NCI-H2107 treated with DMSO at 0.1 percent for 48 hours (cell line): ENCODE measurements at regions not wholly inside any gene's neighbourhood (a gene's known extent, or its start where the extent isn't known, plus 50 kb on each side); places are given as distances from the start of the nearest gene placed in this dataset.
"Not testable (repeated sequence)": the region's sequence is repeated elsewhere in the genome, so short reads cannot be mapped to it uniquely, and the experiment has no call there.

Source experiments
- DNase-seq: peaks from one replicate; lab custom pipeline; 2025; ENCODE audit not compliant: unreplicated experiment; lab: John Stamatoyannopoulos, UW

GRCh38 chr13:97856304-97856675 is 97.2 kb upstream of the IPO5 start:
- no peak for DNase-seq

GRCh38 chr13:97858161-97858560 is 95.3 kb upstream of the IPO5 start:
- no peak for DNase-seq

- DNase-seq, result no peak
Observed at GRCh38 chr13:97866346-97866745, 87.1 kb upstream of the IPO5 start.

- no peak for DNase-seq
Observed at GRCh38 chr13:97866751-97867150, 86.7 kb upstream of the IPO5 start.

GRCh38 chr13:97873398-97873797 is 80.1 kb upstream of the IPO5 start:
- no peak for DNase-seq

- no peak for DNase-seq
Observed at GRCh38 chr13:97875218-97875617, 78.3 kb upstream of the IPO5 start.

- no peak for DNase-seq
Observed at GRCh38 chr13:97875911-97876310, 77.6 kb upstream of the IPO5 start.

GRCh38 chr13:97878431-97879375 is 74.8 kb upstream of the IPO5 start:
- DNase-seq, result peak; percentile 44

GRCh38 chr13:97879646-97880310 is 73.7 kb upstream of the IPO5 start:
- DNase-seq, result no peak

GRCh38 chr13:97880311-97880675 is 73.2 kb upstream of the IPO5 start:
- DNase-seq, result no peak

- no peak for DNase-seq
Observed at GRCh38 chr13:97881556-97881955, 71.9 kb upstream of the IPO5 start.

GRCh38 chr13:97883396-97883795 is 70.1 kb upstream of the IPO5 start:
- DNase-seq, result no peak

GRCh38 chr13:97884707-97885468 is 68.6 kb upstream of the IPO5 start:
- no peak for DNase-seq

GRCh38 chr13:97885641-97886040 is 67.8 kb upstream of the IPO5 start:
- DNase-seq, result no peak

- no peak for DNase-seq
Observed at GRCh38 chr13:97889803-97890202, 63.7 kb upstream of the IPO5 start.

- DNase-seq, result no peak
Observed at GRCh38 chr13:97890573-97890972, 62.9 kb upstream of the IPO5 start.

- DNase-seq, result not testable (repeated sequence)
Observed at GRCh38 chr13:97891964-97892363, 61.5 kb upstream of the IPO5 start.

GRCh38 chr13:97892717-97893116 is 60.8 kb upstream of the IPO5 start:
- no peak for DNase-seq

GRCh38 chr13:97895383-97895782 is 58.1 kb upstream of the IPO5 start:
- no peak for DNase-seq

- no peak for DNase-seq
Observed at GRCh38 chr13:97896446-97896845, 57.0 kb upstream of the IPO5 start.

- DNase-seq, result no peak
Observed at GRCh38 chr13:97901716-97902115, 51.8 kb upstream of the IPO5 start.
